ENCODE measurements at regions not wholly inside any gene's neighbourhood (a gene's known extent, or its start where the extent isn't known, plus 50 kb on each side); places are given as distances from the start of the nearest gene placed in this dataset.
"Not testable (repeated sequence)": the region's sequence is repeated elsewhere in the genome, so short reads cannot be mapped to it uniquely, and the experiment has no call there.

DNA sequence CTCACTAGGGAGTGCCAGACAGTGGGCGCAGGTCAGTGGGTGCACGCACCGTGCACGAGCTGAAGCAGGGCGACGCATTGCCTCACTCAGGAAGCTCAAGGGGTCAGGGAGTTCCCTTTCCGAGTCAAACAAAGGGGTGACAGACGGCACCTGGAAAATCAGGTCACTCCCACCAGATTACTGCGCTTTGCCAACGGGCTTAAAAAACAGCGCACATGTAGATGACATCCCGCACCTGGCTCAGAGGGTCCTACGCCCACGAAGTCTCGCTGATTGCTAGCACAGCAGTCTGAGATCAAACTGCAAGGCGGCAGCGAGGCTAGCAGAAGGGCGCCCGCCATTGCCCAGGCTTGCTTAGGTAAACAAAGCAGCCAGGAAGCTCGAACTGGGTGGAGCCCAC, 428.5 kb upstream of the SLC39A10 start:
- ATAC-seq (ENCODE audit: low FRiP score); H3K36me3 ChIP-seq (ENCODE audit: control insufficient read depth in 1 of 2, insufficient read depth in 2 of 2, low read length in 1 of 2); DNase-seq; intact Hi-C loops (cut with DNase I); H3K9me3 ChIP-seq (ENCODE audit: control insufficient read depth, low read length); H3K4me3 ChIP-seq (ENCODE audit: low read length in 2 of 2); H3K27me3 ChIP-seq (ENCODE audit: control insufficient read depth in 1 of 2, insufficient read depth in 2 of 2, low read length in 1 of 2); H3K4me1 ChIP-seq (ENCODE audit: control insufficient read depth in 1 of 2, insufficient read depth in 2 of 2, low read length in 2 of 2); H3K27ac ChIP-seq (ENCODE audit: low read depth in 1 of 2, low read length in 2 of 2): not testable (repeated sequence)
- WGBS, 2 donors, result 93 to 96% methylated on average over 20 of the region's 20 CpGs

DNA sequence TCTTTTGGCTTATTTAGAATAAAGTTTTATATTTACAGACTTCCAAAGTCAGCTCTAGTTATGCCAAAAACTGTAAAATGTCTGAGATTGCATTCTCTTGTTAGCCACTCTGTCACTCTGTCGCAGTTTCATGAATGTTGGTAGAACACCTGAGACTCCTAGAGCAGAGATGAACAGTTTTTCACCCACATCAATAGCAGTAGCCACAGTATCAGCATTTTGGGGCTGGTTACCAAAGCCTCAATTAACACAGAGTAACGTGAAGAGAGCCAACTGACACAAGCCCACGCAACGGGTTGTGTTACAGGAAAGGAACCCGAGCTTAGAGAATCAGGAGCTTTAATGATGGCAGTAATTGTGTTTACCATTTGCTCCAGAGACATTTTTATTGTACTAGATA, 443.0 kb upstream of the SLC39A10 start:
- 61 to 64% methylated on average over 5 of the region's 5 CpGs for WGBS, 2 donors
- H3K4me3 ChIP-seq (ENCODE audit: low read length in 2 of 2), result no peak overlapping the region
- intact Hi-C loops (cut with DNase I), result no loop called here
- no peaks in the 10 kb centered on the region for H3K4me1 ChIP-seq (ENCODE audit: control insufficient read depth in 1 of 2, insufficient read depth in 2 of 2, low read length in 2 of 2)
- H3K27ac ChIP-seq (ENCODE audit: low read depth in 1 of 2, low read length in 2 of 2), result no peak overlapping the region
- DNase-seq, result no peak
- H3K36me3 ChIP-seq (ENCODE audit: control insufficient read depth in 1 of 2, insufficient read depth in 2 of 2, low read length in 1 of 2), result no peaks in the 10 kb centered on the region
- ATAC-seq (ENCODE audit: low FRiP score), result no peak
- no peaks in the 10 kb centered on the region for H3K9me3 ChIP-seq (ENCODE audit: control insufficient read depth, low read length)
- no peaks in the 10 kb centered on the region for H3K27me3 ChIP-seq (ENCODE audit: control insufficient read depth in 1 of 2, insufficient read depth in 2 of 2, low read length in 1 of 2)

DNA sequence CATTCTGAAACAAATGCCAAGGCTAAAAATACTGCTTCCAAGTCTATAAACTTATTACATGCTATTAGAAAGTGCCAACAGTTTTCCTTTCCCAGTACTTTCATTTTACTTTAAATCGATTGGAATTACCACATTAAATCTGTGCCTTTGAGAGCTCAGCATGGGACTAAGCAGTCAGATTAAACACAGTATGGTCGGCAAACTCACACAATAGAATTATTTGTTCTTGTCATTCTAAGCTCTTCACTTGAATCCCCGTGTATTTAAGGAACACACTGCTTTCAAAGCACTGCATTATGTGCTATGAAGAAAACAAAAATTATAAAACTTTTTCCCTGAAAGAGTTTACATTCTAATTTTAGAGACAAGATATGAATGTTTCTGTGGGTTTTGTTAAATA, 444.4 kb upstream of the SLC39A10 start:
- intact Hi-C loops (cut with DNase I), result no loop called here
- Histone ChIP-seq H3K27ac (ENCODE audit: low read depth in 1 of 2, low read length in 2 of 2) (no peak overlapping the region), H3K4me3 (ENCODE audit: low read length in 2 of 2) (no peak overlapping the region), H3K4me1 (ENCODE audit: control insufficient read depth in 1 of 2, insufficient read depth in 2 of 2, low read length in 2 of 2) (no peaks in the 10 kb centered on the region), H3K36me3 (ENCODE audit: control insufficient read depth in 1 of 2, insufficient read depth in 2 of 2, low read length in 1 of 2) (no peaks in the 10 kb centered on the region), H3K27me3 (ENCODE audit: control insufficient read depth in 1 of 2, insufficient read depth in 2 of 2, low read length in 1 of 2) (no peaks in the 10 kb centered on the region), H3K9me3 (ENCODE audit: control insufficient read depth, low read length) (no peaks in the 10 kb centered on the region)
- 27 to 31% methylated on average over 3 of the region's 3 CpGs for WGBS, 2 donors
- ATAC-seq (ENCODE audit: low FRiP score), result no peak
- DNase-seq, result no peak

DNA sequence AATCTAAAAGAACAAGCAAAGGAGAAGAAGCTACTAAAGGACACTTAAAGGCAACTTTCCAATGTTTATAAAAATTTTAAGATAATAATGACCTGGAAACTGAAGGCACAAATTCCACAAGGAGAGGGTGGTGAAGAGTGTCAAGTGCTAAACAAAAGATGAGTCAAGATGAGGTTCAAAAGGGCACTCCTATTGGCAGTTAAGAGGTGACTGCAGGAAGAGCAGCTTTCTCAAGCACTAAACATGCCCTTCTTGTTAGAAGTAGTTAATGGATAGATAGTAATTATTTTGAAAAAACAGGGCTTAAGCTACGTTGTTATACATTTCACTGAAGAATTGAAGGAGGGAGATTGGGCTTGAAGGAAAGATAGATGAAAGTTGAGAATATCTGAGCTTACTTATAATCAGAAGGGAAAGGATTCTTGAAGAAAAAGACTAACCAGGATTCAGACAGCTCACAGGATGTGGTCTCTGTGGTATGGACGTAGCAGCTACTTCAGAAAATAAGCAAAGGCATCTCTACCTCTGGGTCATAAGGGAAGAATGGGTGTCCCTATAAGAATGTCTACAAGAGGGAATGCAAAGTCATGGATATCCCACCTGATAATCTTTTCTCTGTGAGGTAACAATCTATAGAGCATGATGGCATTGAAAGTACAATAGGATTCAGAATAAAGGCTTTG, 454.7 kb upstream of the SLC39A10 start:
- WGBS, 2 donors, result 51 to 54% methylated on average over 2 of the region's 2 CpGs
- Histone ChIP-seq H3K9me3 (ENCODE audit: control insufficient read depth, low read length) (no peaks in the 10 kb centered on the region), H3K4me3 (ENCODE audit: low read length in 2 of 2) (no peak overlapping the region), H3K4me1 (ENCODE audit: control insufficient read depth in 1 of 2, insufficient read depth in 2 of 2, low read length in 2 of 2) (no peaks in the 10 kb centered on the region), H3K27me3 (ENCODE audit: control insufficient read depth in 1 of 2, insufficient read depth in 2 of 2, low read length in 1 of 2) (no peaks in the 10 kb centered on the region), H3K36me3 (ENCODE audit: control insufficient read depth in 1 of 2, insufficient read depth in 2 of 2, low read length in 1 of 2) (no peaks in the 10 kb centered on the region), H3K27ac (ENCODE audit: low read depth in 1 of 2, low read length in 2 of 2) (no peak overlapping the region)
- intact Hi-C loops (cut with DNase I), result no loop called here
- ATAC-seq (ENCODE audit: low FRiP score) (no peak), DNase-seq (no peak)

DNA sequence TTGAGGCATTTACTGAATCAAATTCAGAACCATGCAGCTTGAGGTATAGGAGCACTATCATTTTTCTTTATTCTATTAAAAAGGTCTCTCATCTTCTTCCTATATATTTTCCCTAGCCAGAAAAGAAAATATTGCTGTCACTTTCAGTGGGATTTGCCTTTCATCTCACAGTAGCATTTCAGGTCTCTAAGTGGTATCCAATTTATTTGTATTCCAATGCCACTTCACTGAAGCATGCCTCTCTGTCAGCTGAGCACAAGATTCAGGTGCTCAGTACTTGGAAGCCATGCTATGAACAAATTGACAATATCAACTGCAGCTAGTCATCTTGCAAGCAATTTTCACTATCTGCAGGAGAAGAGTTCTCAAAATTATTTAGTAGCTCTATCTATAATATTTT, 457.2 kb upstream of the SLC39A10 start:
- H3K27ac ChIP-seq (ENCODE audit: low read depth in 1 of 2, low read length in 2 of 2), result no peak overlapping the region
- H3K4me3 ChIP-seq (ENCODE audit: low read length in 2 of 2), result no peak overlapping the region
- H3K4me1 ChIP-seq (ENCODE audit: control insufficient read depth in 1 of 2, insufficient read depth in 2 of 2, low read length in 2 of 2), result no peaks in the 10 kb centered on the region
- DNase-seq (no peak), ATAC-seq (ENCODE audit: low FRiP score) (no peak)
- H3K27me3 ChIP-seq (ENCODE audit: control insufficient read depth in 1 of 2, insufficient read depth in 2 of 2, low read length in 1 of 2), result no peaks in the 10 kb centered on the region
- intact Hi-C loops (cut with DNase I), result no loop called here
- H3K9me3 ChIP-seq (ENCODE audit: control insufficient read depth, low read length), result no peaks in the 10 kb centered on the region
- no peaks in the 10 kb centered on the region for H3K36me3 ChIP-seq (ENCODE audit: control insufficient read depth in 1 of 2, insufficient read depth in 2 of 2, low read length in 1 of 2)

DNA sequence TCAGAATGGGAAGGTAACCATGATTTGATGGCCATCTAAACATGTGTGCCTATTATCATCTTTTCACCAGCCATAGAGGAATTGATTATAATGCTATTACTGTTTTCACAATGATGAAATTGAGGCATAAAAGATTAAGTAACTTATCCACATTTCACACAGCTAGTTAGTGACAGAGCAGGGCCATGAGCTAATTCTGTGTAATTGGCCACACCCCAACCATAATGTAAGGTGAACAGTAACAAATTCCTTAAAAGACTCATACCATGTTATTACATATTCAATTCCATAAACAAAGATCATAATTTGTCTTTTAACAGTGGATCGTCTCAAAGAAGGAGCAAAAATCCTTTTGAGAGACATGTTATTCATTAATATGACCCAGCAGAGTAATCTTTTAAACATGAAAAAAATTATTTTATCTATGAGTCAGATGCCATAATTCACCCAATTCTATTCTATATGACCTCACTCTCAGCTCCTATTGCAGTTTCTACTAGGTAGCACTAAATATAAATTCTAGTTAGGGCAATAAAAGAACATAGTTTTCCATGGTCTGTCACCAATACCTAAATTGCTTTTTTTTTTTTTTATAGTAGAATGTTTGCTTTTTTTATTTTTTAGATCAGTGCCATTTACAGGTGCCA, 475.8 kb upstream of the SLC39A10 start:
- no peak overlapping the region for H3K4me3 ChIP-seq (ENCODE audit: low read length in 2 of 2)
- H3K9me3 ChIP-seq (ENCODE audit: control insufficient read depth, low read length), result no peaks in the 10 kb centered on the region
- DNase-seq (no peak), ATAC-seq (ENCODE audit: low FRiP score) (no peak)
- no peaks in the 10 kb centered on the region for H3K36me3 ChIP-seq (ENCODE audit: control insufficient read depth in 1 of 2, insufficient read depth in 2 of 2, low read length in 1 of 2)
- WGBS, 2 donors, result 43 to 60% methylated on average over 1 of the region's 1 CpG
- no peaks in the 10 kb centered on the region for H3K4me1 ChIP-seq (ENCODE audit: control insufficient read depth in 1 of 2, insufficient read depth in 2 of 2, low read length in 2 of 2)
- H3K27ac ChIP-seq (ENCODE audit: low read depth in 1 of 2, low read length in 2 of 2), result no peak overlapping the region
- intact Hi-C loops (cut with DNase I), result no loop called here
- H3K27me3 ChIP-seq (ENCODE audit: control insufficient read depth in 1 of 2, insufficient read depth in 2 of 2, low read length in 1 of 2), result no peaks in the 10 kb centered on the region

DNA sequence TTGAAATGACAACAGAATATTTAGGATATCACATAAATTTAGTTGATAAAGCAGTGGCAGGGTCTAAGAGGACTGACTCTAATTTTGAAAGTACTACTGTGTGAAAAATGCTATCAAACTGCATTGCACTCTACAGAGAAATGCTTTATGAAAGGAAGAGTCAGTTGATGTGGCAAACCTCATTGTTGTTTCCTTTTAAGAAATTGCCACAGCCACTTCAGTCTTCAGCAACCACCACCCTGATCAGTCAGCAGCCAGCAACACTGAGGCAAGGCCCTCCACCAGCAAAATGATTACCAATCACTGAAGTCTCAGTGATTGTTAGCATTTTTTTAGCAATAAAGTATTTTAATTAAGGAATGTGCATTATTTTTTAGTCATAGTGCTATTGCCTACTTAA, 488.7 kb upstream of the SLC39A10 start:
- ATAC-seq (ENCODE audit: low FRiP score) (no peak), DNase-seq (no peak)
- Histone ChIP-seq H3K36me3 (ENCODE audit: control insufficient read depth in 1 of 2, insufficient read depth in 2 of 2, low read length in 1 of 2) (no peaks in the 10 kb centered on the region), H3K4me3 (ENCODE audit: low read length in 2 of 2) (no peak overlapping the region), H3K27me3 (ENCODE audit: control insufficient read depth in 1 of 2, insufficient read depth in 2 of 2, low read length in 1 of 2) (no peaks in the 10 kb centered on the region), H3K4me1 (ENCODE audit: control insufficient read depth in 1 of 2, insufficient read depth in 2 of 2, low read length in 2 of 2) (no peaks in the 10 kb centered on the region), H3K27ac (ENCODE audit: low read depth in 1 of 2, low read length in 2 of 2) (no peak overlapping the region), H3K9me3 (ENCODE audit: control insufficient read depth, low read length) (no peaks in the 10 kb centered on the region)
- intact Hi-C loops (cut with DNase I), result no loop called here

DNA sequence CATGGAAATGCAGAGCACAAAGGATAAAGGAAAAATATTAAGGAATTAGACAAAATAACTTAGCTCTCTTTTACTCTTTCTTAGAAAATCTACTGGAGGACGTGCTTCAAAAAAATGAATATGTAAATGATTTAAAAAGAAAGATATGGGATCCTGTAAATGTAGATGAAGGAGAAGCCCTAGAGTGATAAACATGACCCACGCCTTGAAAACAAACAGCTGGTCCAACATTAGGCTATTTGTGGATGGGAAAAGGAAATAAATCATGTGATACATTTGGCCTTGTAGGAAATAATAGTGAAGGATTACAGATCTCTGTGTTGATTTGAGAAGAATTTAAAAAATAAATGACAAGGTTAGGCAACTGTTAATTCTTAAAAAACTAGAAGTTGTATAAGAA, 492.1 kb upstream of the SLC39A10 start:
- Histone ChIP-seq H3K9me3 (ENCODE audit: control insufficient read depth, low read length) (no peaks in the 10 kb centered on the region), H3K27me3 (ENCODE audit: control insufficient read depth in 1 of 2, insufficient read depth in 2 of 2, low read length in 1 of 2) (no peaks in the 10 kb centered on the region), H3K4me3 (ENCODE audit: low read length in 2 of 2) (no peak overlapping the region), H3K36me3 (ENCODE audit: control insufficient read depth in 1 of 2, insufficient read depth in 2 of 2, low read length in 1 of 2) (no peaks in the 10 kb centered on the region), H3K4me1 (ENCODE audit: control insufficient read depth in 1 of 2, insufficient read depth in 2 of 2, low read length in 2 of 2) (no peaks in the 10 kb centered on the region), H3K27ac (ENCODE audit: low read depth in 1 of 2, low read length in 2 of 2) (no peak overlapping the region)
- WGBS, 2 donors, result 64 to 65% methylated on average over 2 of the region's 2 CpGs
- ATAC-seq (ENCODE audit: low FRiP score) (no peak), DNase-seq (no peak)
- intact Hi-C loops (cut with DNase I), result no loop called here

DNA sequence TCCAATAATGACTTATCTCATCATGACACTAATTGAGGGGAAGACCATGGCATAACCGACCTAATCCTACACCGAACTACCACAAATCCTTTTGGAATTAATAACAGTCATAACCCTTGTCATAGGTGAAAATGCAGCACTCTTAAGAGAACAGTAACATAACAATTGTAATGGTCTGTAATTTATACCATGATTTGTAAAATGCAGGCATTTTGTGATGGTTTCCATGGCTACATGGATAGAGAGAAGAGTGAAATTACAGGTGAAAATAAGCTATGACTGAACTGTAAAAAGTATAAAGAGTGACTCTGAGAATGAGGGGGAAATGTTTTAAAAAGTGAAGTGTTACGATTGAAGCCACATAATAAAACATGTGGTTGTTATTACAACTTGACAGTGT, 494.1 kb upstream of the SLC39A10 start:
- Histone ChIP-seq H3K27ac (ENCODE audit: low read depth in 1 of 2, low read length in 2 of 2) (no peak overlapping the region), H3K9me3 (ENCODE audit: control insufficient read depth, low read length) (no peaks in the 10 kb centered on the region), H3K36me3 (ENCODE audit: control insufficient read depth in 1 of 2, insufficient read depth in 2 of 2, low read length in 1 of 2) (no peaks in the 10 kb centered on the region), H3K27me3 (ENCODE audit: control insufficient read depth in 1 of 2, insufficient read depth in 2 of 2, low read length in 1 of 2) (no peaks in the 10 kb centered on the region), H3K4me3 (ENCODE audit: low read length in 2 of 2) (no peak overlapping the region), H3K4me1 (ENCODE audit: control insufficient read depth in 1 of 2, insufficient read depth in 2 of 2, low read length in 2 of 2) (no peaks in the 10 kb centered on the region)
- 15 to 19% methylated on average over 3 of the region's 3 CpGs for WGBS, 2 donors
- ATAC-seq (ENCODE audit: low FRiP score) (no peak), DNase-seq (no peak)
- intact Hi-C loops (cut with DNase I), result no loop called here

Data from aorta (tissue), 5 donors.